Keratinocyte (primary cell): ENCODE measurements at regions not wholly inside any gene's neighbourhood (a gene's known extent, or its start where the extent isn't known, plus 50 kb on each side); places are given as distances from the start of the nearest gene placed in this dataset.

ENCODE experiments used
- DNase-seq: peaks from one replicate; pipeline ENCODE4 v3.0.0-alpha.2; 2011; ENCODE audit warnings: low read depth, missing footprints, low spot score
- FAIRE-seq: peaks from 2 replicates; lab custom pipeline; 2011; peaks lifted over from hg19 to GRCh38; lab: Jason Lieb, UNC
- H2AFZ ChIP-seq: 2 replicates; pipeline ENCODE4 v1.6.0; 2012; ENCODE audit warnings: low read length, control low read depth, inconsistent platforms; ENCODE audit not compliant: control insufficient read depth
- H3K27ac ChIP-seq: 2 replicates; pipeline ENCODE4 v1.5.1; 2011; ENCODE audit warnings: low read length; ENCODE audit not compliant: control insufficient read depth, insufficient read depth
- H3K27me3 ChIP-seq: 3 replicates; pipeline ENCODE4 v1.6.0; 2011; ENCODE audit warnings: low read length; ENCODE audit not compliant: control insufficient read depth, insufficient read depth; ENCODE audit errors: extremely low read depth
- H3K36me3 ChIP-seq, 2 experiments: 2 replicates in 1 of 2; 3 replicates in 1 of 2; pipeline ENCODE4 v1.5.1; 2011; ENCODE audit warnings: low read length in 2 of 2, mild to moderate bottlenecking in 1 of 2; ENCODE audit not compliant: control insufficient read depth in 2 of 2, insufficient read depth in 2 of 2; ENCODE audit errors: extremely low read depth in 1 of 2
- H3K4me1 ChIP-seq: 3 replicates; pipeline ENCODE4 v1.5.1; 2011; ENCODE audit warnings: low read length; ENCODE audit not compliant: control insufficient read depth, insufficient read depth; ENCODE audit errors: extremely low read depth
- H3K4me2 ChIP-seq: 3 replicates; pipeline ENCODE4 v1.6.0; 2011; ENCODE audit warnings: low read depth, low read length; ENCODE audit not compliant: control insufficient read depth, insufficient read depth; ENCODE audit errors: extremely low read depth
- H3K4me3 ChIP-seq, 3 experiments: fragments of 200-600 bp in 1 of 3; sonication (generic) in 1 of 3; 2 replicates in 2 of 3; 3 replicates in 1 of 3; pipeline ENCODE4 v1.5.1; 2011 to 2016; ENCODE audit warnings: low read length in 3 of 3, mild to moderate bottlenecking in 3 of 3, control low read depth in 2 of 3, inconsistent platforms in 1 of 3, low read depth in 1 of 3, mixed read lengths in 1 of 3, mixed run types in 1 of 3, moderate library complexity in 1 of 3; ENCODE audit not compliant: control insufficient read depth in 2 of 3, insufficient read depth in 2 of 3; ENCODE audit errors: extremely low read depth in 1 of 3
- H3K79me2 ChIP-seq: 2 replicates; pipeline ENCODE4 v1.6.0; 2012; ENCODE audit warnings: low read length; ENCODE audit not compliant: control insufficient read depth, insufficient read depth
- H3K9ac ChIP-seq: 3 replicates; pipeline ENCODE4 v1.6.0; 2011; ENCODE audit warnings: low read length; ENCODE audit not compliant: control insufficient read depth, insufficient read depth; ENCODE audit errors: extremely low read depth
- H3K9me1 ChIP-seq: 3 replicates; pipeline ENCODE4 v1.6.0; 2011; ENCODE audit warnings: low read length; ENCODE audit not compliant: control insufficient read depth, insufficient read depth; ENCODE audit errors: extremely low read depth
- H3K9me3 ChIP-seq: 2 replicates; pipeline ENCODE4 v1.5.1; 2012; ENCODE audit warnings: low read depth, low read length; ENCODE audit not compliant: control insufficient read depth
- H4K20me1 ChIP-seq: 3 replicates; pipeline ENCODE4 v1.6.0; 2011; ENCODE audit warnings: low read length; ENCODE audit not compliant: control insufficient read depth, insufficient read depth; ENCODE audit errors: extremely low read depth
- EZH2 ChIP-seq: IDR thresholded peaks from one replicate; pipeline ENCODE4 v1.6.1; 2012; ENCODE audit warnings: inconsistent platforms, mild to moderate bottlenecking, low read length, moderate library complexity
- dilution Hi-C: fragments of 300-500 bp; cut with MboI; formaldehyde crosslinking; loops from one replicate; pipeline ENCODE4 v1.7.0; 2020; ENCODE audit warnings: low sequenced_read_pairs; ENCODE audit not compliant: extremely low pct_ligation_motif_present
- TF ChIP-seq, protein P1 (sequence below), 3 experiments: IDR thresholded peaks in 1 of 3; conservative IDR thresholded peaks in 1 of 3; optimal IDR thresholded peaks in 1 of 3; 2 replicates in 2 of 3; 3 replicates in 1 of 3; pipeline versions ENCODE3 to v1.5.1; 2011; ENCODE audit warnings: low read length in 3 of 3, mild to moderate bottlenecking in 3 of 3, moderate library complexity in 2 of 3, control low read depth in 1 of 3, inconsistent platforms in 1 of 3; ENCODE audit not compliant: insufficient read depth in 2 of 3; ENCODE audit errors: extremely low read depth in 1 of 3

DNA sequence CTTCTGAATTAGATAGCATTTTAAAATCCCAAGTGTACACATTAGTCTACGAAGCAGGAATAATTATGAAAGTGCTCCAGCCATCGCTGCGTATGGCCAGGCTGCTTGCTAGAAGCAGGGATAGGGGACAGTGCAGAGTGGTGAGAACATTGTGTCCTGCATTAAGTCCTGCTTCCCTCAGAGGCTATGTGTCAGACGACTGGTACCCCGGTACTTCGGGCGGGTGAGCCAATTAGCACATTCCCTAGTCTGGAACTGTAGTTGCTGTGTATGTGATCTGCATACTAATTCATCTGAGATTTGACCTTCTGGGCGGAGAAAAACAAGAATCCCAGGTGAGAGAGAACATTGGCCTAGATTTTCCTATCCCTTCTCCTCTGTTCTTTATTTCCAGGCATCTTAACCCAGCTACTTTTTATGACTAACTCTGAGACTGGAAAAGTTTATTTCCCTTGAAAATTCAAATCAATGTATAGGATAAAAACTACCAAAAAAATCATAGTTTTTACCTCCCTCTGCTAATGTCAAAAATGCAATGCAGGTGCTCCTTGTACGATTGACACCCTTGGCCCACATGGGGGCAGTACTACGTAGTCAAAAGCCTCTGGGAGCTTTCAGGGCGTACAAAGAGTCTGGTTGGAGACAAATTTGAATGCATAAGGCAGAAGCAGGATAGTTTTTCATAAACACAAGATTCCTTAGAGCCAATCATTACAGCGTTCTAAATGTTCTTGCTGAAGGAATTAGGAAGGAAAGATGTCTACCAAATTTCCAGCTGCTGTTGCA is 764.3 kb downstream of the NOVA1 start:
- Histone ChIP-seq H3K4me3 (no peak overlapping the region), H3K4me2 (no peak overlapping the region), H3K27me3 (no peaks in the 10 kb centered on the region), H3K4me1 (no peaks in the 10 kb centered on the region), H3K36me3 (no peaks in the 10 kb centered on the region), H3K27ac (no peak overlapping the region), H3K9me1 (no peaks in the 10 kb centered on the region), H2AFZ (no peak overlapping the region), H3K9ac (no peak overlapping the region), H4K20me1 (no peaks in the 10 kb centered on the region), H3K9me3 (no peaks in the 10 kb centered on the region), H3K79me2 (no peaks in the 10 kb centered on the region)
- no peak for DNase-seq
- TF ChIP-seq EZH2 = no peak
- TF ChIP-seq, protein P1, sequence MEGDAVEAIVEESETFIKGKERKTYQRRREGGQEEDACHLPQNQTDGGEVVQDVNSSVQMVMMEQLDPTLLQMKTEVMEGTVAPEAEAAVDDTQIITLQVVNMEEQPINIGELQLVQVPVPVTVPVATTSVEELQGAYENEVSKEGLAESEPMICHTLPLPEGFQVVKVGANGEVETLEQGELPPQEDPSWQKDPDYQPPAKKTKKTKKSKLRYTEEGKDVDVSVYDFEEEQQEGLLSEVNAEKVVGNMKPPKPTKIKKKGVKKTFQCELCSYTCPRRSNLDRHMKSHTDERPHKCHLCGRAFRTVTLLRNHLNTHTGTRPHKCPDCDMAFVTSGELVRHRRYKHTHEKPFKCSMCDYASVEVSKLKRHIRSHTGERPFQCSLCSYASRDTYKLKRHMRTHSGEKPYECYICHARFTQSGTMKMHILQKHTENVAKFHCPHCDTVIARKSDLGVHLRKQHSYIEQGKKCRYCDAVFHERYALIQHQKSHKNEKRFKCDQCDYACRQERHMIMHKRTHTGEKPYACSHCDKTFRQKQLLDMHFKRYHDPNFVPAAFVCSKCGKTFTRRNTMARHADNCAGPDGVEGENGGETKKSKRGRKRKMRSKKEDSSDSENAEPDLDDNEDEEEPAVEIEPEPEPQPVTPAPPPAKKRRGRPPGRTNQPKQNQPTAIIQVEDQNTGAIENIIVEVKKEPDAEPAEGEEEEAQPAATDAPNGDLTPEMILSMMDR (optimal IDR thresholded peaks at IDR 0.05 in 1 of 3, IDR thresholded peaks at IDR 0.05 in 1 of 3, conservative IDR thresholded peaks at IDR 0.05 in 1 of 3; ENCODE audit: extremely low read depth in 1 of 3, insufficient read depth in 2 of 3, low read length in 3 of 3) = peak in 1 of 3 experiments; percentile 4
- no peak for FAIRE-seq
- dilution Hi-C loops = no loop called here

GRCh38 chr14:25832585-25832984 is 765.2 kb downstream of the NOVA1 start:
- TF ChIP-seq EZH2 = no peak
- TF ChIP-seq, protein P1 (optimal IDR thresholded peaks at IDR 0.05 in 1 of 3, IDR thresholded peaks at IDR 0.05 in 1 of 3, conservative IDR thresholded peaks at IDR 0.05 in 1 of 3; ENCODE audit: extremely low read depth in 1 of 3, insufficient read depth in 2 of 3, low read length in 3 of 3) = no peak
- no peak for DNase-seq
- Histone ChIP-seq H3K9me3 (no peaks in the 10 kb centered on the region), H3K27ac (no peak overlapping the region), H3K79me2 (no peaks in the 10 kb centered on the region), H3K4me3 (no peak overlapping the region), H2AFZ (no peak overlapping the region), H3K9ac (no peak overlapping the region), H3K36me3 (no peaks in the 10 kb centered on the region), H3K4me2 (no peak overlapping the region), H3K9me1 (no peaks in the 10 kb centered on the region), H3K4me1 (no peaks in the 10 kb centered on the region), H3K27me3 (no peaks in the 10 kb centered on the region), H4K20me1 (no peaks in the 10 kb centered on the region)
- FAIRE-seq = no peak
- dilution Hi-C loops = no loop called here
